Heart right ventricle (tissue), 16 donors: ENCODE measurements at regions not wholly inside any gene's neighbourhood (a gene's known extent, or its start where the extent isn't known, plus 50 kb on each side); places are given as distances from the start of the nearest gene placed in this dataset.

Experiments
- ATAC-seq, 8 donors: fragments of 200-7000 bp; cut with Tn5 transposase; one replicate each; pipeline ENCODE4 v1.9.1; 2020; ENCODE audit warnings: mild to moderate bottlenecking in 8 of 8, moderate library complexity in 8 of 8, moderate number of reproducible peaks in 1 of 8
- DNase-seq, 2 donors: peaks; one replicate each; pipeline ENCODE4 v3.0.0-alpha.2; 2020
- H3K27ac ChIP-seq, 10 donors: fragments of 200-600 bp; sonication (generic) in 2 of 10; one replicate each; pipeline versions ENCODE4 v1.5.0 to v1.8.0; 2020 to 2022; ENCODE audit warnings: mild to moderate bottlenecking in 3 of 10
- H3K27me3 ChIP-seq, 7 donors: fragments of 200-600 bp; one replicate each; pipeline ENCODE4 v1.8.0; 2021 to 2022; ENCODE audit warnings: mild to moderate bottlenecking in 2 of 7
- H3K36me3 ChIP-seq, 9 donors: fragments of 200-600 bp; sonication (generic) in 1 of 9; one replicate each; pipeline versions ENCODE4 v1.5.0 to v1.8.0; 2020 to 2022; ENCODE audit warnings: mild to moderate bottlenecking in 2 of 9
- H3K4me1 ChIP-seq, 9 donors: fragments of 200-600 bp; sonication (generic) in 1 of 9; one replicate each; pipeline versions ENCODE4 v1.5.0 to v1.8.0; 2020 to 2022; ENCODE audit warnings: mild to moderate bottlenecking in 4 of 9
- H3K4me3 ChIP-seq, 10 donors: fragments of 200-600 bp; sonication (generic) in 2 of 10; one replicate each; pipeline versions ENCODE4 v1.5.0 to v1.8.0; 2020 to 2022; ENCODE audit warnings: mild to moderate bottlenecking in 7 of 10, moderate library complexity in 2 of 10
- H3K9me3 ChIP-seq, 11 donors: fragments of 200-600 bp in 10 of 11; sonication (generic) in 2 of 11; one replicate each; pipeline versions ENCODE4 v1.5.0 to v1.8.0; 2013 to 2022; ENCODE audit warnings: mild to moderate bottlenecking in 2 of 11, control low read depth in 1 of 11, moderate library complexity in 1 of 11
- WGBS, 2 donors: extraction: QIAGEN DNeasy Blood & Tissue Kit; methylation state at CpG; one replicate each; pipeline ENCODE4 v1.1.7; 2013; ENCODE audit warnings: inconsistent platforms in 1 of 2; 5-methylcytosine and 5-hydroxymethylcytosine counted together
- intact Hi-C, 10 donors: fragments of 100-400 bp; cut with DNase I; formaldehyde crosslinking; loops; one replicate each; pipeline versions ENCODE4 v1.11.1 to v1.14.2; 2022
- TF ChIP-seq, protein P1 (sequence below), 9 donors: fragments of 200-600 bp; sonication (generic) in 2 of 9; IDR thresholded peaks; one replicate each; pipeline versions ENCODE4 v1.5.0 to v1.8.0; 2021 to 2022; ENCODE audit warnings: antibody characterized with exemption in 9 of 9, mild to moderate bottlenecking in 5 of 9, moderate library complexity in 1 of 9
- donor health status: Arrhythmogenic right ventricular cardiomyopathy.
- donor health status: ischemic (EF 13 %, LVEDD 7.1; RV severe dilation, severe dysfunction).
- donor health status: healthy with polysubstance abuse.
- donor health status: DM: no; HTN: yes; CAD: no.
- donor health status: DM: no; HTN: no; CAD: no.
- donor health status: ischemic (EF 25% LVEDD 6.9; RV normal size, moderate dysfunction).
- donor health status: ischemic (EF 25% LVEDD 5.7; RV mildly dilated, moderate dysfunction).
- donor health status: healthy.
- donor health status: DM: yes; HTN: yes; CAD: no.
- donor health status: Ischemic cardiomyopathy.
- donor health status: ischemic (EF 35%, LVEDD 5.7; RV mildly dilated, moderate dysfunction).
- donor health status: nonischemic (EF 11% LVEDD 7.7; RV severe dilation, severe dysfunction).
- donor health status: DM: yes; HTN: yes; CAD: no.
- donor health status: PGD.
- donor health status: ischemic (EF 29% LVEDD 5.4; RV normal size, mild dysfunction).
- donor health status: nonischemic (EF 23%, LVEDD 6.1; RV moderate dilation, normal function).

- no peaks in the 10 kb centered on the region for H3K36me3 ChIP-seq
- no peak for DNase-seq
- TF ChIP-seq, protein P1, sequence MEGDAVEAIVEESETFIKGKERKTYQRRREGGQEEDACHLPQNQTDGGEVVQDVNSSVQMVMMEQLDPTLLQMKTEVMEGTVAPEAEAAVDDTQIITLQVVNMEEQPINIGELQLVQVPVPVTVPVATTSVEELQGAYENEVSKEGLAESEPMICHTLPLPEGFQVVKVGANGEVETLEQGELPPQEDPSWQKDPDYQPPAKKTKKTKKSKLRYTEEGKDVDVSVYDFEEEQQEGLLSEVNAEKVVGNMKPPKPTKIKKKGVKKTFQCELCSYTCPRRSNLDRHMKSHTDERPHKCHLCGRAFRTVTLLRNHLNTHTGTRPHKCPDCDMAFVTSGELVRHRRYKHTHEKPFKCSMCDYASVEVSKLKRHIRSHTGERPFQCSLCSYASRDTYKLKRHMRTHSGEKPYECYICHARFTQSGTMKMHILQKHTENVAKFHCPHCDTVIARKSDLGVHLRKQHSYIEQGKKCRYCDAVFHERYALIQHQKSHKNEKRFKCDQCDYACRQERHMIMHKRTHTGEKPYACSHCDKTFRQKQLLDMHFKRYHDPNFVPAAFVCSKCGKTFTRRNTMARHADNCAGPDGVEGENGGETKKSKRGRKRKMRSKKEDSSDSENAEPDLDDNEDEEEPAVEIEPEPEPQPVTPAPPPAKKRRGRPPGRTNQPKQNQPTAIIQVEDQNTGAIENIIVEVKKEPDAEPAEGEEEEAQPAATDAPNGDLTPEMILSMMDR (IDR thresholded peaks at IDR 0.05): no peak
- intact Hi-C loops: no loop called here
- peaks cover 0 to 6% (median 0%) of the 10 kb centered on the region in 11 donors for H3K9me3 ChIP-seq
- H3K4me1 ChIP-seq: no peaks in the 10 kb centered on the region
- H3K27me3 ChIP-seq: no peaks in the 10 kb centered on the region
- H3K4me3 ChIP-seq: no peak overlapping the region
- no peak overlapping the region for H3K27ac ChIP-seq
- no peak for ATAC-seq
- WGBS, 2 donors: 64 to 73% methylated on average over 7 of the region's 7 CpGs
Observed at GRCh38 chr4:28482580-28483270, 1622.1 kb downstream of the STIM2 start.

DNA sequence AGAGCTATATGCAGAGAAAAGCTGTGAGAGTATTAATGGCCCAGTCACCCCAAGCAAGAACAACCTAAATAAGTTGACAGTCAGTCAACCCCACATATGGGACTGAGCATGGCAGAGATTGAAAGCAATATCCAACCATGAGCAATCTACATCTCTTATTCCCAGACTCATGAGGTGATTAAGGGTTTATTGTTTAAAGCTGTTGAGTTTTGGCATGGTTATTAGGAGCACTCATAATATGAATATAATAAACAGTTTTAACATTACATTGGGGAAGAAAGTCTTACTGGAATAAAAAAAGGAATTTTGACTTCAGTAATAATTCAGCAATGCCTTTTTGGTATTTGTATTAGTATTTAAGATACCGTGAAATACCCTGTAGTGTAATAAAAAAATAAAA is 1627.4 kb downstream of the STIM2 start:
- Histone ChIP-seq H3K4me3 (no peak overlapping the region), H3K36me3 (no peaks in the 10 kb centered on the region), H3K27ac (no peak overlapping the region), H3K27me3 (no peaks in the 10 kb centered on the region), H3K4me1 (no peaks in the 10 kb centered on the region), H3K9me3 (peaks cover 0 to 2% (median 0%) of the 10 kb centered on the region in 11 donors)
- TF ChIP-seq, protein P1 (IDR thresholded peaks at IDR 0.05): no peak
- WGBS, 2 donors: 86 to 92% methylated on average over 1 of the region's 1 CpG
- no peak for ATAC-seq
- intact Hi-C loops: no loop called here
- DNase-seq: no peak

GRCh38 chr4:28490669-28491068 is 1630.0 kb downstream of the STIM2 start:
- Histone ChIP-seq H3K27me3 (no peaks in the 10 kb centered on the region), H3K36me3 (no peaks in the 10 kb centered on the region), H3K27ac (no peak overlapping the region), H3K4me1 (no peaks in the 10 kb centered on the region), H3K4me3 (no peak overlapping the region), H3K9me3 (peaks cover 0 to 15% (median 0%) of the 10 kb centered on the region in 11 donors)
- ATAC-seq (no peak), DNase-seq (no peak)
- TF ChIP-seq, protein P1 (IDR thresholded peaks at IDR 0.05): no peak
- intact Hi-C loops: no loop called here
- WGBS, 2 donors: 80 to 82% methylated on average over 3 of the region's 3 CpGs

DNA sequence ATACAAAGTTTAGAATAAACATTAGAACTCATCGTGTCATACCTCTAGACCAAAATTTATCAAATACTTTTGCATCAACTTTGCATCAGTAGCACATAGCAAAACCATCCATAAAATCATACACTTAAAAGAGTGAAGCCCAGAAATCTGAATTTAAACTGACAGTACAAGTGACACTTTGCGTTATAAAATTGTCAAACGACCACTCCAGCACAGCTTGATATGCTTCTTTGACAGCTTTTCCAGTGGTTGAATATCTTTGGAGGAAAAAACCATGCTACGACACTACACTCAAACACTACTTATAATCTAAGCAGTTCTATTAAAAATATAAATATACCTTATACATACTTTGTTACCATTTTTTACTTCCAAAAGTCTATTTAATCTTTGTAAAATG is 1644.4 kb downstream of the STIM2 start:
- H3K4me3 ChIP-seq: no peak overlapping the region
- intact Hi-C loops: no loop called here
- DNase-seq: no peak
- H3K27ac ChIP-seq: no peak overlapping the region
- no peak for ATAC-seq
- no peaks in the 10 kb centered on the region for H3K27me3 ChIP-seq
- H3K9me3 ChIP-seq: peaks cover 0 to 14% (median 0%) of the 10 kb centered on the region in 11 donors
- no peaks in the 10 kb centered on the region for H3K36me3 ChIP-seq
- H3K4me1 ChIP-seq: no peaks in the 10 kb centered on the region
- WGBS, 2 donors: 78 to 81% methylated on average over 4 of the region's 4 CpGs
- TF ChIP-seq, protein P1 (IDR thresholded peaks at IDR 0.05): no peak
